ENCODE measurements at regions not wholly inside any gene's neighbourhood (a gene's known extent, or its start where the extent isn't known, plus 50 kb on each side); places are given as distances from the start of the nearest gene placed in this dataset.

- no peaks in the 10 kb centered on the region for H3K4me1 Mint-ChIP-seq (ENCODE audit: unreplicated experiment)
- no peaks in the 10 kb centered on the region for H3K9me3 Mint-ChIP-seq (ENCODE audit: unreplicated experiment)
- H3K27me3 Mint-ChIP-seq (ENCODE audit: unreplicated experiment), result no peaks in the 10 kb centered on the region
- no peak overlapping the region for H3K27ac Mint-ChIP-seq (ENCODE audit: unreplicated experiment)
- TF ChIP-seq, protein P1, sequence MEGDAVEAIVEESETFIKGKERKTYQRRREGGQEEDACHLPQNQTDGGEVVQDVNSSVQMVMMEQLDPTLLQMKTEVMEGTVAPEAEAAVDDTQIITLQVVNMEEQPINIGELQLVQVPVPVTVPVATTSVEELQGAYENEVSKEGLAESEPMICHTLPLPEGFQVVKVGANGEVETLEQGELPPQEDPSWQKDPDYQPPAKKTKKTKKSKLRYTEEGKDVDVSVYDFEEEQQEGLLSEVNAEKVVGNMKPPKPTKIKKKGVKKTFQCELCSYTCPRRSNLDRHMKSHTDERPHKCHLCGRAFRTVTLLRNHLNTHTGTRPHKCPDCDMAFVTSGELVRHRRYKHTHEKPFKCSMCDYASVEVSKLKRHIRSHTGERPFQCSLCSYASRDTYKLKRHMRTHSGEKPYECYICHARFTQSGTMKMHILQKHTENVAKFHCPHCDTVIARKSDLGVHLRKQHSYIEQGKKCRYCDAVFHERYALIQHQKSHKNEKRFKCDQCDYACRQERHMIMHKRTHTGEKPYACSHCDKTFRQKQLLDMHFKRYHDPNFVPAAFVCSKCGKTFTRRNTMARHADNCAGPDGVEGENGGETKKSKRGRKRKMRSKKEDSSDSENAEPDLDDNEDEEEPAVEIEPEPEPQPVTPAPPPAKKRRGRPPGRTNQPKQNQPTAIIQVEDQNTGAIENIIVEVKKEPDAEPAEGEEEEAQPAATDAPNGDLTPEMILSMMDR (IDR thresholded peaks at IDR 0.05; ENCODE audit: unreplicated experiment), result no peak
- no peak overlapping the region for H3K4me3 Mint-ChIP-seq (ENCODE audit: unreplicated experiment)
- H3K36me3 Mint-ChIP-seq (ENCODE audit: low read depth, unreplicated experiment), result no peaks in the 10 kb centered on the region
- no peak for DNase-seq (ENCODE audit: low spot score)
These were observed 1247.4 kb downstream of the EFNA5 start for GRCh38 chr5:106423109-106423897.

DNA sequence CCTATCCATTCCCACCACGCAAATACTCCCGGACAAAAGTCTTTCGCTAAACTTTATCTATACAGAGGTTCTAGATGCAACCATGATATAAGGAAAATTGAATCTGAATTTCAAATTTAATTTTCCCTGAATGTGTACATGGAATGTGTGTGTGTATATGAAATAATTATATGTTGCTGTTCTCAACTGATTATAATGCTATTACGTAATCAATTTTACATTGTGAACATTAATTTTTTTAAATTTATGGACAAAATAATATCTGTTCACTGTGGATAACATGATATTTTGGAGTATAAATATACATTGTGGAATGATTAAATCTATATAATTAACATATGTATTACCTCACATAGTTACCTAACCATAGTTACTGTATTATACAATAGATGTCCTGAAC lies 1250.6 kb downstream of the EFNA5 start:
- no peak overlapping the region for H3K27ac Mint-ChIP-seq (ENCODE audit: unreplicated experiment)
- no peaks in the 10 kb centered on the region for H3K4me1 Mint-ChIP-seq (ENCODE audit: unreplicated experiment)
- no peaks in the 10 kb centered on the region for H3K36me3 Mint-ChIP-seq (ENCODE audit: low read depth, unreplicated experiment)
- TF ChIP-seq, protein P1 (IDR thresholded peaks at IDR 0.05; ENCODE audit: unreplicated experiment), result no peak
- H3K9me3 Mint-ChIP-seq (ENCODE audit: unreplicated experiment), result no peaks in the 10 kb centered on the region
- no peaks in the 10 kb centered on the region for H3K27me3 Mint-ChIP-seq (ENCODE audit: unreplicated experiment)
- no peak overlapping the region for H3K4me3 Mint-ChIP-seq (ENCODE audit: unreplicated experiment)
- DNase-seq (ENCODE audit: low spot score), result no peak

- Mint-ChIP-seq H3K9me3 (ENCODE audit: unreplicated experiment) (no peaks in the 10 kb centered on the region), H3K4me3 (ENCODE audit: unreplicated experiment) (no peak overlapping the region), H3K36me3 (ENCODE audit: low read depth, unreplicated experiment) (no peaks in the 10 kb centered on the region), H3K27ac (ENCODE audit: unreplicated experiment) (no peak overlapping the region), H3K4me1 (ENCODE audit: unreplicated experiment) (no peaks in the 10 kb centered on the region), H3K27me3 (ENCODE audit: unreplicated experiment) (no peaks in the 10 kb centered on the region)
- TF ChIP-seq, protein P1 (IDR thresholded peaks at IDR 0.05; ENCODE audit: unreplicated experiment), result no peak
- DNase-seq (ENCODE audit: low spot score), result no peak
These were observed 1252.5 kb downstream of the EFNA5 start for GRCh38 chr5:106418196-106418595.

DNA sequence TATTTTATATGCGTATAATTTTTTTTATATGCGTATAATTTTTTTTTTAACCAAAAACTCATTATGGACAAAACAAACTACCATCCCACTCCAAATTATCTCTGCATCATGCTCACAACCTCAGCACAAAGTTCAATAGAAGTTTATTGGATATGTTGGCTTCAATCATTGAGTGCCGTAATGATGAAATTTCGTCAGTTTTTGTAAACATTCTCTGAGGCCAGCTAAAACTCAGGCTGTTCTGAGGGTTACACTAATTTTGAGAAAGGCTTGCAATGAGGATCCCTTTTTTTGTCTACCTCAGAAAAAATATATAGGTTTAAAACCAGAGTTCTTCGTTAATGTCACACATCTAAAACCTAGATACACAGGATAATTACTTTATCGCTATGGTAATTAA lies 1253.2 kb downstream of the EFNA5 start:
- Mint-ChIP-seq H3K4me3 (ENCODE audit: unreplicated experiment) (no peak overlapping the region), H3K36me3 (ENCODE audit: low read depth, unreplicated experiment) (no peaks in the 10 kb centered on the region), H3K4me1 (ENCODE audit: unreplicated experiment) (no peaks in the 10 kb centered on the region), H3K9me3 (ENCODE audit: unreplicated experiment) (no peaks in the 10 kb centered on the region), H3K27me3 (ENCODE audit: unreplicated experiment) (no peaks in the 10 kb centered on the region), H3K27ac (ENCODE audit: unreplicated experiment) (no peak overlapping the region)
- TF ChIP-seq, protein P1 (IDR thresholded peaks at IDR 0.05; ENCODE audit: unreplicated experiment), result no peak
- DNase-seq (ENCODE audit: low spot score), result no peak

GRCh38 chr5:106417163-106417562 lies 1253.6 kb downstream of the EFNA5 start:
- Mint-ChIP-seq H3K27ac (ENCODE audit: unreplicated experiment) (no peak overlapping the region), H3K4me3 (ENCODE audit: unreplicated experiment) (no peak overlapping the region), H3K4me1 (ENCODE audit: unreplicated experiment) (no peaks in the 10 kb centered on the region), H3K27me3 (ENCODE audit: unreplicated experiment) (no peaks in the 10 kb centered on the region), H3K36me3 (ENCODE audit: low read depth, unreplicated experiment) (no peaks in the 10 kb centered on the region), H3K9me3 (ENCODE audit: unreplicated experiment) (no peaks in the 10 kb centered on the region)
- no peak for DNase-seq (ENCODE audit: low spot score)
- TF ChIP-seq, protein P1 (IDR thresholded peaks at IDR 0.05; ENCODE audit: unreplicated experiment), result no peak

All from endothelial cell (in vitro differentiated cells).